GM12891 (cell line): ENCODE measurements at regions not wholly inside any gene's neighbourhood (a gene's known extent, or its start where the extent isn't known, plus 50 kb on each side); places are given as distances from the start of the nearest gene placed in this dataset.

Experiments used
- POLR2A ChIP-seq: IDR thresholded peaks from 2 replicates; pipeline ENCODE4 v1.6.1; 2011; ENCODE audit warnings: low read depth, low read length, control low read depth
- POLR2AphosphoS5 ChIP-seq: IDR thresholded peaks from 2 replicates; pipeline ENCODE4 v1.6.1; 2011; ENCODE audit warnings: low read depth, low read length, control low read depth
- SPI1 ChIP-seq: IDR thresholded peaks from 2 replicates; pipeline ENCODE4 v1.6.1; 2011; ENCODE audit warnings: low read depth, low read length, control low read depth
- TAF1 ChIP-seq: IDR thresholded peaks from 2 replicates; pipeline ENCODE4 v1.6.1; 2011; ENCODE audit warnings: low read depth, low read length, control low read depth

- no peak for TF ChIP-seq POLR2A
- no peak for TF ChIP-seq TAF1
- no peak for TF ChIP-seq SPI1
- TF ChIP-seq POLR2AphosphoS5, result no peak
Measured at GRCh38 chr10:10661176-10661575, 356.5 kb upstream of the CELF2 start.
